ENCODE measurements at regions not wholly inside any gene's neighbourhood (a gene's known extent, or its start where the extent isn't known, plus 50 kb on each side); places are given as distances from the start of the nearest gene placed in this dataset.

GRCh38 chr2:58730764-58731487 is 489.8 kb upstream of the FANCL start:
- TF ChIP-seq CTCF (IDR thresholded peaks at IDR 0.05; ENCODE audit: insufficient read depth, low read length) (no peak), SPI1 (IDR thresholded peaks at IDR 0.05; ENCODE audit: borderline replicate concordance, low read depth) (no peak), POLR2AphosphoS5 (IDR thresholded peaks at IDR 0.05; ENCODE audit: low read depth) (no peak), GABPA (IDR thresholded peaks at IDR 0.05; ENCODE audit: low read depth) (no peak)

All from HL-60 (cell line).